Kidney (tissue), 13 donors: ENCODE measurements at regions not wholly inside any gene's neighbourhood (a gene's known extent, or its start where the extent isn't known, plus 50 kb on each side); places are given as distances from the start of the nearest gene placed in this dataset.
"Not testable (repeated sequence)": the region's sequence is repeated elsewhere in the genome, so short reads cannot be mapped to it uniquely, and the experiment has no call there.

ENCODE experiments used
- DNase-seq, 5 donors: peaks; one replicate each; pipeline ENCODE4 v3.0.0-alpha.2; 2013 to 2020
- FAIRE-seq: peaks from 2 replicates; lab custom pipeline; 2012; peaks lifted over from hg19 to GRCh38; lab: Jason Lieb, UNC
- H3K27ac ChIP-seq, 2 donors: one replicate each; pipeline ENCODE4 v1.7.0; 2013; ENCODE audit warnings: low read depth in 2 of 2, low read length in 2 of 2, inconsistent platforms in 1 of 2
- H3K27me3 ChIP-seq: one replicate; pipeline ENCODE4 v1.7.1; 2013; ENCODE audit warnings: low read length, inconsistent platforms; ENCODE audit not compliant: control insufficient read depth, insufficient read depth
- H3K36me3 ChIP-seq, 3 donors: one replicate each; pipeline versions ENCODE4 v1.7.0 to v1.7.1; 2013; ENCODE audit warnings: low read length in 3 of 3, control low read depth in 1 of 3, inconsistent platforms in 1 of 3; ENCODE audit not compliant: insufficient read depth in 3 of 3, control insufficient read depth in 2 of 3
- H3K4me1 ChIP-seq, 3 donors: one replicate each; pipeline versions ENCODE4 v1.7.0 to v1.7.1; 2013; ENCODE audit warnings: low read length in 3 of 3, inconsistent platforms in 1 of 3, low read depth in 1 of 3; ENCODE audit not compliant: control insufficient read depth in 2 of 3, insufficient read depth in 2 of 3
- H3K4me3 ChIP-seq, 3 donors: one replicate each; pipeline versions ENCODE4 v1.7.0 to v1.8.1; 2013; ENCODE audit warnings: low read length in 3 of 3, control low read depth in 1 of 3, inconsistent platforms in 1 of 3
- H3K9ac ChIP-seq, 3 donors: one replicate each; pipeline versions ENCODE4 v1.7.0 to v1.7.1; 2013; ENCODE audit warnings: low read length in 3 of 3, control low read depth in 1 of 3, inconsistent platforms in 1 of 3
- H3K9me3 ChIP-seq, 3 donors: one replicate each; pipeline versions ENCODE4 v1.7.0 to v1.7.1; 2013; ENCODE audit warnings: low read length in 3 of 3, control low read depth in 1 of 3, inconsistent platforms in 1 of 3; ENCODE audit not compliant: control insufficient read depth in 2 of 3, insufficient read depth in 1 of 3
- CTCF ChIP-seq: IDR thresholded peaks from 3 replicates; pipeline ENCODE4 v1.5.1; 2012; ENCODE audit warnings: mild to moderate bottlenecking, moderate library complexity, borderline replicate concordance; ENCODE audit not compliant: insufficient read depth; ENCODE audit errors: extremely low read depth
- intact Hi-C: fragments of 100-400 bp; cut with DNase I; formaldehyde crosslinking; loops from one replicate; pipeline ENCODE4 v1.11.1; 2022
- donor health status: control.
- donor health status: control.
- donor health status: control.
- donor health status: control.
- donor health status: control.
- donor health status: DM: yes; HTN: yes; CAD: no.
- donor health status: Normal renal cell carcinoma (clear cell type).

GRCh38 chr2:239731998-239732665 is 293.0 kb downstream of the NDUFA10 start:
- Histone ChIP-seq H3K4me1 (no peaks in the 10 kb centered on the region), H3K27ac (no peak overlapping the region), H3K9ac (no peak overlapping the region), H3K4me3 (no peak overlapping the region), H3K36me3 (no peaks in the 10 kb centered on the region), H3K27me3 (no peaks in the 10 kb centered on the region), H3K9me3 (no peaks in the 10 kb centered on the region)
- intact Hi-C loops, result no loop called here
- FAIRE-seq (no peak), DNase-seq (peak in 2 of 5 donors; percentile 30 to 56)
- no peak for TF ChIP-seq CTCF

GRCh38 chr2:239731422-239731821 is 293.7 kb downstream of the NDUFA10 start:
- intact Hi-C loops, result no loop called here
- no peak for FAIRE-seq
- Histone ChIP-seq H3K9me3 (no peaks in the 10 kb centered on the region), H3K27ac (no peak overlapping the region), H3K9ac (no peak overlapping the region), H3K36me3 (no peaks in the 10 kb centered on the region), H3K4me3 (no peak overlapping the region), H3K4me1 (no peaks in the 10 kb centered on the region), H3K27me3 (no peaks in the 10 kb centered on the region)
- no peak for TF ChIP-seq CTCF
- peak in 2 of 5 donors; percentile 20 to 40 for DNase-seq

- DNase-seq (peak in 1 of 5 donors; percentile 26), FAIRE-seq (no peak)
- Histone ChIP-seq H3K9me3 (no peaks in the 10 kb centered on the region), H3K9ac (no peak overlapping the region), H3K27me3 (no peaks in the 10 kb centered on the region), H3K36me3 (no peaks in the 10 kb centered on the region), H3K27ac (no peak overlapping the region), H3K4me1 (no peaks in the 10 kb centered on the region), H3K4me3 (no peak overlapping the region)
- intact Hi-C loops, result no loop called here
- no peak for TF ChIP-seq CTCF
Observed at GRCh38 chr2:239730897-239731296, 294.2 kb downstream of the NDUFA10 start.

DNA sequence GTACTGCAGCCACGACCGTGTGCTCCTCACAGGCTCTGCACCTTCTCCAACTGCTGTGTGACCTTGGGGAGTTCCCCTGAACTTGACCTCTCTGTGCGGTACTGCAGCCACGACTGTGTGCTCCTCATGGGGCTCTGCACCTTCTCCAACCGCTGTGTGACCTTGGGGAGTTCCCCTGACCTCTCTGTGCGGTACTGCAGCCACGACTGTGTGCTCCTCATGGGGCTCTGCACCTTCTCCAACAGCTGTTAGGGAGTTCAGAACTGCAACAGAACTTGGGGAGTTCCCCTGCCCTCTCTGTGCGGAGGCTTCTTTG is 294.6 kb downstream of the NDUFA10 start:
- H3K4me3 ChIP-seq, H3K9ac ChIP-seq, H3K4me1 ChIP-seq, intact Hi-C loops, H3K27ac ChIP-seq, FAIRE-seq, H3K9me3 ChIP-seq, H3K36me3 ChIP-seq, H3K27me3 ChIP-seq: not testable (repeated sequence)
- peak in 1 of 5 donors; percentile 11 for DNase-seq
